Ishikawa (cell line): ENCODE measurements at regions not wholly inside any gene's neighbourhood (a gene's known extent, or its start where the extent isn't known, plus 50 kb on each side); places are given as distances from the start of the nearest gene placed in this dataset.

Experiments
- CEBPB ChIP-seq: IDR thresholded peaks from 2 replicates; pipeline ENCODE4 v1.6.1; 2012
- EP300 ChIP-seq: IDR thresholded peaks from 2 replicates; pipeline ENCODE4 v1.6.1; 2012; ENCODE audit warnings: borderline replicate concordance
- FOXM1 ChIP-seq: IDR thresholded peaks from 2 replicates; pipeline ENCODE4 v1.6.1; 2012; ENCODE audit warnings: low read depth, borderline replicate concordance
- MAX ChIP-seq: IDR thresholded peaks from 2 replicates; pipeline ENCODE4 v1.6.1; 2012
- REST ChIP-seq: IDR thresholded peaks from 2 replicates; pipeline ENCODE4 v1.6.1; 2012; ENCODE audit warnings: low read depth, mild to moderate bottlenecking
- TAF1 ChIP-seq: IDR thresholded peaks from 2 replicates; pipeline ENCODE4 v1.6.1; 2012; ENCODE audit warnings: low read depth, mild to moderate bottlenecking
- TCF12 ChIP-seq: IDR thresholded peaks from 2 replicates; pipeline ENCODE4 v1.6.1; 2012; ENCODE audit warnings: low read depth
- TEAD4 ChIP-seq: IDR thresholded peaks from 2 replicates; pipeline ENCODE4 v1.6.1; 2012
- YY1 ChIP-seq: IDR thresholded peaks from 2 replicates; pipeline ENCODE4 v1.6.1; 2012; ENCODE audit warnings: low read depth
- ZBTB7A ChIP-seq: IDR thresholded peaks from 2 replicates; pipeline ENCODE4 v1.6.1; 2012; ENCODE audit warnings: low read depth

- no peak for TF ChIP-seq CEBPB
- no peak for TF ChIP-seq EP300
- no peak for TF ChIP-seq YY1
- no peak for TF ChIP-seq ZBTB7A
- TF ChIP-seq TEAD4, result no peak
- no peak for TF ChIP-seq TAF1
- no peak for TF ChIP-seq REST
- no peak for TF ChIP-seq MAX
- TF ChIP-seq TCF12, result no peak
- no peak for TF ChIP-seq FOXM1
Measured at GRCh38 chr16:86706726-86707125, 128.4 kb downstream of the FOXL1 start.
